ENCODE measurements at regions not wholly inside any gene's neighbourhood (a gene's known extent, or its start where the extent isn't known, plus 50 kb on each side); places are given as distances from the start of the nearest gene placed in this dataset.

DNA sequence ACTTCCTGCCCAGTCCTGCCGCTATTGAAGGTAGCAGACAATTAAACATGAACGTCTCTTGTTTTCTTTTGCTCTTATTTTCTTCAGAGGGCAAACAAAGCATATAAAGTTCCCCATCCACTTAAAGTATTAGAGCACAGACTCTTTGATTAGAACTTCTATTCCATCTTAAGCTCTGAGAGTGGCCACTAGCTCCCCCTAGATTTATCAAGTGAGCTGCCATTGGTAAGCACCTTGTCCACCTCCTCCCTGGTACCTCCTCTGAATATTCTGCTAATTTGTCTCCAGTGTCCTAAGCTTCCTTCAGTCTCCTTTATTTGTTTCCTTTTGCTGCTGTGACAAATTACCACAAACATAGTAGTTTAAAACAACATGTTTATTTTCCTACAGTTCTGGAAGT is 264.3 kb upstream of the KCNN2 start:
- TF ChIP-seq, protein P1, sequence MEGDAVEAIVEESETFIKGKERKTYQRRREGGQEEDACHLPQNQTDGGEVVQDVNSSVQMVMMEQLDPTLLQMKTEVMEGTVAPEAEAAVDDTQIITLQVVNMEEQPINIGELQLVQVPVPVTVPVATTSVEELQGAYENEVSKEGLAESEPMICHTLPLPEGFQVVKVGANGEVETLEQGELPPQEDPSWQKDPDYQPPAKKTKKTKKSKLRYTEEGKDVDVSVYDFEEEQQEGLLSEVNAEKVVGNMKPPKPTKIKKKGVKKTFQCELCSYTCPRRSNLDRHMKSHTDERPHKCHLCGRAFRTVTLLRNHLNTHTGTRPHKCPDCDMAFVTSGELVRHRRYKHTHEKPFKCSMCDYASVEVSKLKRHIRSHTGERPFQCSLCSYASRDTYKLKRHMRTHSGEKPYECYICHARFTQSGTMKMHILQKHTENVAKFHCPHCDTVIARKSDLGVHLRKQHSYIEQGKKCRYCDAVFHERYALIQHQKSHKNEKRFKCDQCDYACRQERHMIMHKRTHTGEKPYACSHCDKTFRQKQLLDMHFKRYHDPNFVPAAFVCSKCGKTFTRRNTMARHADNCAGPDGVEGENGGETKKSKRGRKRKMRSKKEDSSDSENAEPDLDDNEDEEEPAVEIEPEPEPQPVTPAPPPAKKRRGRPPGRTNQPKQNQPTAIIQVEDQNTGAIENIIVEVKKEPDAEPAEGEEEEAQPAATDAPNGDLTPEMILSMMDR (IDR thresholded peaks at IDR 0.05): no peak
- no peak for TF ChIP-seq POLR2A (IDR thresholded peaks at IDR 0.05)

Measured in tibial nerve (tissue), 3 donors.